ENCODE measurements at regions not wholly inside any gene's neighbourhood (a gene's known extent, or its start where the extent isn't known, plus 50 kb on each side); places are given as distances from the start of the nearest gene placed in this dataset.
A peak's percentile ranks its signal among the peaks of the same experiment; 100 is the strongest.
"Not testable (repeated sequence)": the region's sequence is repeated elsewhere in the genome, so short reads cannot be mapped to it uniquely, and the experiment has no call there.

DNA sequence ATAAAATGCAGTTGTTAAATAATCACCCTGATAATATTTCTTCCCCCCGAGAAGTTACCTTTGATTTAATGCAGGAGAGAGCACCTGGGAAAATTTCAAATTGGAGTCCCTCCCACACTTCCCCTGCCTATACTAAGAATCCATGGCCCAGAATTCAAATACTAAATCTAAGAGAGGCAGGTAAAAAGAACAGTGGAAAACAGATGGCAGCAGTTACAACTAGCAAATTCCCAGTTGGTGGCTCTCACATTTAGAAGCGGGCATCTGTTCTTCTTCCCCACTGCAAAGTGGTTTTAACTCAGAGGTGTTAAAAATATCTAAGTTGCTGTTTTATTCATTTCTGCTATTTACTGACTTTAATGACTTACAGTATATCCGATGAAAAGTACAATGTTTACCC is 210.4 kb upstream of the ELAVL2 start:
- TF ChIP-seq, protein P1, sequence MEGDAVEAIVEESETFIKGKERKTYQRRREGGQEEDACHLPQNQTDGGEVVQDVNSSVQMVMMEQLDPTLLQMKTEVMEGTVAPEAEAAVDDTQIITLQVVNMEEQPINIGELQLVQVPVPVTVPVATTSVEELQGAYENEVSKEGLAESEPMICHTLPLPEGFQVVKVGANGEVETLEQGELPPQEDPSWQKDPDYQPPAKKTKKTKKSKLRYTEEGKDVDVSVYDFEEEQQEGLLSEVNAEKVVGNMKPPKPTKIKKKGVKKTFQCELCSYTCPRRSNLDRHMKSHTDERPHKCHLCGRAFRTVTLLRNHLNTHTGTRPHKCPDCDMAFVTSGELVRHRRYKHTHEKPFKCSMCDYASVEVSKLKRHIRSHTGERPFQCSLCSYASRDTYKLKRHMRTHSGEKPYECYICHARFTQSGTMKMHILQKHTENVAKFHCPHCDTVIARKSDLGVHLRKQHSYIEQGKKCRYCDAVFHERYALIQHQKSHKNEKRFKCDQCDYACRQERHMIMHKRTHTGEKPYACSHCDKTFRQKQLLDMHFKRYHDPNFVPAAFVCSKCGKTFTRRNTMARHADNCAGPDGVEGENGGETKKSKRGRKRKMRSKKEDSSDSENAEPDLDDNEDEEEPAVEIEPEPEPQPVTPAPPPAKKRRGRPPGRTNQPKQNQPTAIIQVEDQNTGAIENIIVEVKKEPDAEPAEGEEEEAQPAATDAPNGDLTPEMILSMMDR (IDR thresholded peaks at IDR 0.05; ENCODE audit: insufficient read depth, missing control alignments) = no peak
- DNase-seq (ENCODE audit: insufficient read length, low spot score) (no peak), FAIRE-seq (no peak)

DNA sequence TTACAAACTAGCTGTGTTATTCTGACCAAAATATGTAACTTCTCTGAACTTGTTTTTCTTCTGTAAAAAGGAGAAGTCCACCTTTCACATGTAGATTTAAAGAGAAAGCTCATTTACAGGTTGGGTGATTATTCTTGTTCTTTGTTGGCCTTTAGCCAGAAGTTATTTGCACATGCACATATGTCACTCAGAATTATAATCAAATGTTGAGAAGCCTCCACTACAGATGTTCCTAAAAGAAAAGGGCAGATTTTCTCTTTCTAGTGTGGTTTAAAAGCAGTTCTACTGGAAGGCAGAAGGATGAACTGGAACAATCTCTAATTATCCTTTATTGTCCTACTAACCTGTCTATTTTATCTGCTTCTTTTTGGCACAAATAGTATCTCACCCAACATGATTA is 209.8 kb upstream of the ELAVL2 start:
- no peak for FAIRE-seq
- DNase-seq (ENCODE audit: insufficient read length, low spot score) = no peak
- TF ChIP-seq, protein P1 (IDR thresholded peaks at IDR 0.05; ENCODE audit: insufficient read depth, missing control alignments) = no peak

DNA sequence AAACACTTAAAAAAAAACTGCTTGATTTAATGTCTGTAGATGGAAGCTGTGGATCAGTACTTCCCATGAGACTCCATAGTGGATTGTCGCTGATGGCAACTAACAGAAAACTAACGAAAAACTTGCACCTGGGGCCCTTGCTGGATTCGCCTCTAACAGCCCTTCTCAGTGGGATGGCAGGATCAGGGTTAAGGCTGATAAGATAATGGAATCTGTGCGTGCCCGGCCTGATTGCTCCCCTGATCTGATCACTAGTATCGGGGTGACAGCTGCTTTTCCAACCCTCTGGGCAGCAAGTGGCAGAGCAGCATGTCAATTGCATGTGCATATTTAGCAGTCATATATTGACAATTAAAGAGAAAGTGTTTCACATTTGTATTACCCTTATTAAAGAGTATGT is 185.8 kb upstream of the ELAVL2 start:
- TF ChIP-seq, protein P1 (IDR thresholded peaks at IDR 0.05; ENCODE audit: insufficient read depth, missing control alignments) = no peak
- DNase-seq (ENCODE audit: insufficient read length, low spot score) = no peak
- no peak for FAIRE-seq

DNA sequence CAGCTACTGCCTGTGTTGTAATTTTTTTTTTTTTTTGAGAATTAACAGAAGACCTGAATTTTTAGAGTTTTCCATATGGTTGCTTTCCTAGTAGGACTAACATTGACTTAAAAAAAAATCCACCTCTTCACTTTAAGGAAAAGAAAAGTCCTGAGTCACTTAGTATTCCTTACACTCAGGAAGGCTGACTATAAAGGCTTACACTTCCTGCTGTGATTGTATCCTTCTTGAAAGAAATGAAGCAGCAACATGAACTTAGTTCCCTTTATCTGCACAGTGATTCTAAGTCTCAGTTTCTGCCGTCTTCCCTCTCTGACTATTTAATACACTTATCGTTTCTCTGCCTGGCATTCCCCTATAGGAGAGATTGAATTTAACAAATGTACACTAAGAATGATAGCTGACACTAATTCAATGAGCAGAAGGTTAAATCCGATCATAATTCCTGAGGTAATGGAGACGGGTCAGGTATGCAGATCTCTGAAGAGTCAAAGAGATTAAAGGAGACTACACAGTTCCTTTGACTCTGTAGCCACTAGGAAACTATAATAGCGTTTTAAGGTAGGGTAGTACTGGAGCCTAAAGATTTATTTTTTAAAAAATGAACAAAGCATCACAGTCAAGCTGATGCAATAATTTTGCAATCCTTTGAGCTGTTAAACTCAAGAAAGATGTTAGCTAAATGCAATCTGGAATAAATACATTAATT is 185.1 kb upstream of the ELAVL2 start:
- TF ChIP-seq, protein P1 (IDR thresholded peaks at IDR 0.05; ENCODE audit: insufficient read depth, missing control alignments) = no peak
- FAIRE-seq (no peak), DNase-seq (ENCODE audit: insufficient read length, low spot score) (peak; percentile 13)

DNA sequence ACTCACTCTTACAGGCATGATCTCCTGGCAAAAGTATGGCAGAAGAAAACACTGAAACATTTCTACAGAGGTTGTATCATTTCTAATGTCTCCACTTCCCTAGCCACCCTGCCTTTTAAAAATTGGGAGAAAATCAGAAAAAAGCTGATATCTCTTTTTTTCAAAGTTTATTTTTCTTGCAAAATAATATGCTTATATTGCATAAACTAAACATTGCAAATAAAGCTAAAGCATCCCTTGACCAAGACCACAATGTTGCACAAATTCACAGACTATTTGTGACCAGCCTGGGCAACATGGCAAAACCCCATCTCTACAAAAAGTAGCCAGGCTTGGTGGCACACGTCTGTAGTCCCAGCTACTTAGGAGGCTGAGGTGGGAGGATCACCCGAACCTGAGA is 183.3 kb upstream of the ELAVL2 start:
- DNase-seq (ENCODE audit: insufficient read length, low spot score) (no peak), FAIRE-seq (no peak)
- TF ChIP-seq, protein P1 (IDR thresholded peaks at IDR 0.05; ENCODE audit: insufficient read depth, missing control alignments) = no peak

DNA sequence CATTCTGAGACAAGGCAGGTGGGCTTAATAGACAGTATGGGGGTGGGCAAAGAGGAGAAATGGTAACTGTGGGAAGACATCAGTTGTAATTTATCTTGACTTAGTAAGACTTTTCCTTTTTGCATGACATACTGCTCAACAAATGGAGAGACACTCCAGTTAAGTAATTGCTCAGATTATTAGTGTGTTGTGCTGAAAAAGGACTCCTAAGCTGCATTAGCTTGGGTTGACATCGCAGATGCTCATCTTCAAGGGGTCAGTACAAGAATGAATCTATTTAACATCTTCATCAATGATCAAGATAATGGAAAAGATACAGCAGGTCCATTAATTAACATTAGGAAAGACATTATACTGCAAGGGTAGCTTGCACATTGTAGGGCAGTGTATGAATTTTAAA is 181.1 kb upstream of the ELAVL2 start:
- TF ChIP-seq, protein P1 (IDR thresholded peaks at IDR 0.05; ENCODE audit: insufficient read depth, missing control alignments) = no peak
- DNase-seq (ENCODE audit: insufficient read length, low spot score) = no peak
- no peak for FAIRE-seq

DNA sequence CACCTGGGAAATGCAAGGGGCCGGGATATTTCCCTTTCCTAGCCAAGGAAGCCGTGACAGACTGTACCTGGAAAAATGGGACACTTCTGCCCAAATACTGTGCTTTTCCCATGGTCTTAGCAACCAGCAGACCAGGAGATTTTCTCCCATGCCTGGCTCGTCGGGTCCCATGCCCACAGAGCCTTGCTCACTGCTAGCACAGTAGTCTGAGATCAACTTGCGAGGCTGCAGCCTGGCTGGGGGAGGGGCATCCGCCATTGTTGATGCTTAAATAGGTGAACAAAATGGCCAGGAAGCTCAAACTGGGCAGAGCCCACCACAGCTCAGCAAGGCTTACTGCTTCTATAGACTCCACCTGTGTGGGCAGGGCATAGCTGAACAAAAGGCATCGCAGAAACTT is 165.8 kb upstream of the ELAVL2 start:
- FAIRE-seq; DNase-seq (ENCODE audit: insufficient read length, low spot score): not testable (repeated sequence)

DNA sequence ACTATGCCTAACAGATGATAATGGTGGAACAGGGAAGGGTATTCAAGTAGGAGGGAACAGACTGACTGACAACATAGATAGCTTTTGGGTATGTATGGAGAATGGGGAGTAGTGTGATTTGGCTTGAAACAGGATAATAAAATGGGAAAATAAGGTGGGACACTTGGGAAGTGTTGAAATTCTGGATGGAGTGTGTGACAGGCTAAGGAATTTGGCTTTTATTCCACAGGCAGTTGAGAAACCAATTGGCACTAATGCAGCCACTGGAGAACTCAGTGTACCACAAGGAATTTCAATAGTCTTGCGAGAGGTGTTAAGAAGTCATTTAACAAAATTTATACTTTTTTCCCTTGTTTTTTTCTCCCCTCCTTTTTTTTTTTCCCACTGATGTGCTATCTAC is 153.5 kb upstream of the ELAVL2 start:
- DNase-seq (ENCODE audit: insufficient read length, low spot score) (no peak), FAIRE-seq (no peak)
- TF ChIP-seq, protein P1 (IDR thresholded peaks at IDR 0.05; ENCODE audit: insufficient read depth, missing control alignments) = no peak
